ENCODE measurements at regions not wholly inside any gene's neighbourhood (a gene's known extent, or its start where the extent isn't known, plus 50 kb on each side); places are given as distances from the start of the nearest gene placed in this dataset.

GRCh38 chr18:7298149-7298548, 67.3 kb downstream of the LRRC30 start:
- TF ChIP-seq CTCF (conservative IDR thresholded peaks at IDR 0.05 in 1 of 2, IDR thresholded peaks at IDR 0.05 in 1 of 2; ENCODE audit: extremely low read depth in 1 of 2, insufficient read depth in 1 of 2, low read depth in 1 of 2, low read length in 2 of 2) (no peak), EZH2 (IDR thresholded peaks at IDR 0.05; ENCODE audit: borderline replicate concordance, low read length) (no peak)
